K562 (cell line): ENCODE measurements at regions not wholly inside any gene's neighbourhood (a gene's known extent, or its start where the extent isn't known, plus 50 kb on each side); places are given as distances from the start of the nearest gene placed in this dataset.
A peak's percentile ranks its signal among the peaks of the same experiment; 100 is the strongest.

ENCODE experiments used
- CTCF ChIP-seq, 3 experiments: IDR thresholded peaks in 2 of 3; conservative IDR thresholded peaks in 1 of 3; 2 replicates each; pipeline ENCODE4 v1.5.1; 2011 to 2012; ENCODE audit warnings: low read length in 3 of 3, mild to moderate bottlenecking in 3 of 3, control low read depth in 2 of 3, improper control_type of control experiment in 1 of 3, inconsistent platforms in 1 of 3, low read depth in 1 of 3, mixed read lengths in 1 of 3, moderate library complexity in 1 of 3; ENCODE audit not compliant: insufficient read depth in 2 of 3
- DMBX1 ChIP-seq: fragments of 250-450 bp; sonication (Bioruptor Pico); IDR thresholded peaks from 2 replicates; pipeline ENCODE4 v1.8.0; 2022; ENCODE audit warnings: inconsistent platforms, mild to moderate bottlenecking, moderate library complexity, borderline replicate concordance
- E2F1 ChIP-seq: sonication (generic); formaldehyde crosslinking; IDR thresholded peaks from 2 replicates; pipeline ENCODE4 v1.8.1; 2023; ENCODE audit warnings: mild to moderate bottlenecking, missing genetic modification reagents, moderate library complexity
- HMG20A ChIP-seq: fragments of 450-650 bp; formaldehyde crosslinking; conservative IDR thresholded peaks from 2 replicates; pipeline ENCODE4 v1.4.0; 2020; ENCODE audit warnings: mild to moderate bottlenecking, mixed read lengths
- MED1 ChIP-seq: sonication (generic); formaldehyde crosslinking; IDR thresholded peaks from 2 replicates; pipeline ENCODE4 v1.8.1; 2023; ENCODE audit warnings: missing genetic modification reagents, borderline replicate concordance
- MITF ChIP-seq: IDR thresholded peaks from 2 replicates; pipeline ENCODE4 v1.6.1; 2014; ENCODE audit warnings: antibody characterized with exemption
- NFIX ChIP-seq: fragments of 250-450 bp; sonication (Bioruptor Pico); IDR thresholded peaks from 2 replicates; pipeline ENCODE4 v1.4.0; 2020; ENCODE audit warnings: low read depth, mild to moderate bottlenecking, moderate library complexity
- PHB2 ChIP-seq: fragments of 450-650 bp; IDR thresholded peaks from 2 replicates; pipeline ENCODE4 v1.6.1; 2017; ENCODE audit warnings: low read depth
- SMARCA4 ChIP-seq: fragments of 450-650 bp; IDR thresholded peaks from 2 replicates; pipeline ENCODE4 v1.6.1; 2016
- SMARCA5 ChIP-seq: fragments of 450-650 bp; IDR thresholded peaks from 2 replicates; pipeline ENCODE4 v1.6.1; 2016
- SPI1 ChIP-seq: IDR thresholded peaks from 2 replicates; pipeline ENCODE4 v1.6.1; 2011; ENCODE audit warnings: low read depth, low read length, control low read depth, borderline replicate concordance
- YY1 ChIP-seq, 3 experiments: IDR thresholded peaks; 2 replicates each; pipeline ENCODE4 v1.6.1; 2011; ENCODE audit warnings: low read length in 2 of 3, mild to moderate bottlenecking in 2 of 3, moderate library complexity in 2 of 3, borderline replicate concordance in 1 of 3, control low read depth in 1 of 3, low read depth in 1 of 3; ENCODE audit not compliant: insufficient read depth in 3 of 3, insufficient replicate concordance in 2 of 3, control insufficient read depth in 1 of 3, insufficient read length in 1 of 3; ENCODE audit errors: extremely low read depth in 1 of 3
- ZEB2 ChIP-seq: fragments of 450-650 bp; IDR thresholded peaks from 2 replicates; pipeline ENCODE4 v1.6.1; 2016
- ZNF311 ChIP-seq: fragments of 250-450 bp; sonication (Bioruptor Pico); IDR thresholded peaks from 2 replicates; pipeline ENCODE4 v1.4.0; 2020; ENCODE audit warnings: mild to moderate bottlenecking, moderate library complexity
- ZNF766 ChIP-seq: fragments of 200-800 bp; sonication (Bioruptor generic); conservative IDR thresholded peaks from 2 replicates; pipeline ENCODE4 v1.6.1; 2016; ENCODE audit warnings: missing genetic modification characterization, missing compliant biosample characterization

- TF ChIP-seq CTCF (IDR thresholded peaks at IDR 0.05 in 2 of 3, conservative IDR thresholded peaks at IDR 0.05 in 1 of 3; ENCODE audit: insufficient read depth in 2 of 3, low read depth in 1 of 3, low read length in 3 of 3) (no peak), SMARCA4 (no peak), MED1 (CRISPR knock-in tag) (no peak), SPI1 (peak; percentile 95), NFIX (CRISPR knock-in tag) (no peak), E2F1 (CRISPR knock-in tag) (no peak), DMBX1 (CRISPR knock-in tag) (no peak), ZNF766 (CRISPR knock-in tag) (no peak), ZNF311 (CRISPR knock-in tag) (no peak), ZEB2 (no peak), HMG20A (no peak), SMARCA5 (no peak), MITF (no peak), PHB2 (no peak), YY1 (IDR thresholded peaks at IDR 0.05; ENCODE audit: borderline replicate concordance in 1 of 3, control insufficient read depth in 1 of 3, extremely low read depth in 1 of 3, insufficient read depth in 3 of 3, insufficient read length in 1 of 3, insufficient replicate concordance in 2 of 3, low read depth in 1 of 3, low read length in 2 of 3) (no peak)
Measured at GRCh38 chr14:50040401-50040775, 76.0 kb downstream of the VCPKMT start (continued).
